ENCODE measurements at regions not wholly inside any gene's neighbourhood (a gene's known extent, or its start where the extent isn't known, plus 50 kb on each side); places are given as distances from the start of the nearest gene placed in this dataset.
"Not testable (repeated sequence)": the region's sequence is repeated elsewhere in the genome, so short reads cannot be mapped to it uniquely, and the experiment has no call there.

DNA sequence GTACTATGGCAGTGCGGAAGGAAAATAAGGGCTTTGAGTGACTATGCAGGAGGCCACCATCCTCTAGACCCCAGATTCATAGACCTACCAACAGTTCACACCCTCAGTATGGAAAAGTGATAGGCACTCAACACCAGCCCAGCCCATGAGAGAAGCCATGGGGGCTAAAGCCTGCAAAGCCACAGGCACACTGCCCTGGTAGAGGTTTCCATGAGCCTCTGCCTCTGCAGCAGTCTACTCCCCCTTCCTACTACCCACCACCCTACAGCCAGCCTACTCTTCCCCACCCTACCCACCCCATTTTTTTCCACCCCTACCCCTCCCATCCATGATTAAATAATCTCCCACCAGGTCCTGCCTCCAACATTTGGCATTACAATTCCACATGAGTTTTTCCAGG, 241.9 kb downstream of the CWH43 start:
- DNase-seq (ENCODE audit: low read depth): not testable (repeated sequence)

DNA sequence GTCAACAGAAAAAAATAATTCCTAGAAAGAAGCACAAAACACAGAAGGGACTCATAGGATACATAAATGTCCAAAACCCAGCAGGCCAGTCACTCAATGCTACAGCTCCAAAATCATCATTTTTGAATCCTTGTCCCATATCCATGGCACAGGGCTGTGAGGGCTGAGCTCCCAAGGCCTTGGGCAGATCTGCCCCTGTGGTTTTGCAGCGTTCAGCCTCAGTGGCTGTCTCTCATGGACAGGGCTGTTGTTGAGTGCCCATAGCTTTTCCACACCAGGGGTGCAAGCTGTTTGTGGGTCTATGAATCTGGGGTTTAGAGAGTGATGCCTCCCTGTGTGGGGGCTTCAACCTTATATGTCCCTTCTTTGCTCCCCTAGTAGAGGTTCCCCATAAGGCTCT, 243.2 kb downstream of the CWH43 start:
- DNase-seq (ENCODE audit: low read depth): not testable (repeated sequence)

DNA sequence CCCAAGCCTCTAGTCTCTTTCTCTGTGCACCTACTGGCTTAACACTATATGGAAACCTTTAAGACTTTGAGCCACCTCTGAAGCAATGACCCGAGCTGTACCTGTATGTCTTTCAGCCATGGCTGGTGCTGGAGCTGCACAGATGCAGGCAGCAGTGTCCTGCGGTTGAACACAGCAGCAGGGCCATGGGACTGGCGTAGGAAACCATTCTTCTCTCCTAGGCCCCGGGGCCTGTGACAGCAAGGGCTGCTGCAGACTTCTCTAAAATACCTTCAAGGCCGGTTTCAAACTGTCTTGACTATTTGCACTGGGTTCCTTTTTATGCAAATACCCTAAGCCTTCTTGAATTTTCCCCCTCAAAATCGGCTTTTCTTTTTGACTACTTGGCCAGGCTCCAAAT, 243.6 kb downstream of the CWH43 start:
- not testable (repeated sequence) for DNase-seq (ENCODE audit: low read depth)

DNA sequence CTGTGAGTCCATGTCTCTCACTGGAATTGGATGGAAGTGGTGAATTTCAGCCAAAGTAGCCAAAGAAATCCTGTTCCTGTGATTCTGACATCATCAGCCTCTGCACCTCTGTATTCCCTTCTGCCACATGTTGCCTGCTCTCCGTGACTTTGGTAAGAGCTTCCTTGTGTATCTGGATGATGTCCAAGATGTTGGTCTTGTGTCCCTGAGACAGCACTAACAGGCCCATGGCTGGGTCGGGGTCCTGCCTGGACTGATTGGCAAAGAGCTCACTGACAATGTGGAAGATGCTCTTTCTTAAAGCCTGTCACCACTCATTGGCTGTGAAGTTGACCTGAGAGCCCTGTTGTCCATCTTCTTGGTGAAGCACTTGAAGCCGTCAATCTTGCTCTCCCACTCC, 247.3 kb downstream of the CWH43 start:
- not testable (repeated sequence) for DNase-seq (ENCODE audit: low read depth)

DNA sequence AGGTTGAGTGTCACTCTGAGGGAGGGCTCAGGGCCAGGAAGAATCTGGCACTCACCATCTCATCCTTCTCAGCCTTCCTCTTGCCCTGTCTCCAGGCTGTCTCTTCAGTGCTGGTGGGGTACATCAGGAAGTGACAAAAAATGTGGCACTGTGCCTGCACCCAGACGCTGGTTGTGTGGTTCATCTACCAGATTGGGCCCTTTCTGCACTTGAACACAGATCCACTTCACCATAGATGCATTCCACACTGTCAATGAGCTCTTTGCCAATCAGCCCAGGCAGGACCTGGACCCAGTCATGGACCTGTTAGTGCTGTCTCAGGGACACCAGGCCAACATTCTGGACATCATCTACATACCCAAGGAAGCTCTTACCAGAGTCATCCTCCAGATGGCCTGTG, 247.7 kb downstream of the CWH43 start:
- not testable (repeated sequence) for DNase-seq (ENCODE audit: low read depth)

DNA sequence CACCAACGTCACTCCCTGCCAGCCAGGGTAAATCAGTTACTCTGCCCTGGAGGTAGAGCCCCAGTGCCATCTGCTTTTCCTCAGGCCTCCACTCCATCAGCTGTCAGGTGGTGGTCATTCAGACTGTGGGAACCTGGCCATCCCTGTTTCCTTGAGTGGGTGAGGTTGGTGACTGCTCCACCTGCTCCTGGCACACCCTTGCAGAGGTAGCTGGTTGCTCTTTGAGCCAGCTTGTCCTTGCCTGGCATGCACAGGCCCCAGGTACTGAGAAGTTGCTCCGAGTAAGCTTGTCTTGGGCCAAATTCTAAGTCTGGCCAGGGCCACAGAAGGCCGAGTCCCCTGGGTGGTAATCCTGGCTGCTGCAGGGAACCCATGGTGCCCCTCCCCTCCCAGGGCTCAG, 248.3 kb downstream of the CWH43 start:
- DNase-seq (ENCODE audit: low read depth): not testable (repeated sequence)

DNA sequence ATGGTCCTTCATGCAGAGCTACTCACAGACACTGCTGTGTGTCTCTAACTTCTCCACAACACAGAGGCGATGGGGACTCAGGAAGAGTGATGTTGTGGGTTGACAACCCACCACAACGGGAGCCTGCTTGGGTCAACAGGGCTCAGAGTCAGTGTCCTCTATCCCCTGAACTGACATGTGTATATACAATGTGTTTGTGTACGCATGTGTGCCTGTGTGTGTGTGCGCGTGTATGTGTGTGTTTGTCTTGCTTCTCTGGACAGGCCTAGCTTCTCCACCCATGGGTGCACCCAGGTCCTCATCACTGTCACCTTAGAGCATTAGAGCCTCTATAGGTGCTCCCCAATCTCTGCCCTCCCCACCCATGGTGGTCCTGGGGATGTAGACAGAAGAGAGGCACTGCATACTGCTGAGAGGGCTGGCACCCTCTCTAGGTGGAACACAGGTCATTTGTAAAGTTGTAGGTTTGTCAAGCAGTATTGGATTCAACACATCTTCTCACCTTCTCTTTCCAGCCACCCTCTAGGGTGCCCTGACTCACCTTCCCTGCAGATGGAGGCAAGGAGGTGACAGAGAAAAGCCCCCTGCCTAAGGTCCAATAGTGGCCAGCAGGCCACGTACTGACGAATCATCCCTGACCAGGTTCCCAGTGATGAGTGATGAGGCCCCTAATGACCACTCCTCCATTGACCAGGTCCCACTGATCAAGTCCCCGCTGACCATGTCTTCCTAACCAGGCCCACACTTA, 249.5 kb downstream of the CWH43 start:
- not testable (repeated sequence) for DNase-seq (ENCODE audit: low read depth)

DNA sequence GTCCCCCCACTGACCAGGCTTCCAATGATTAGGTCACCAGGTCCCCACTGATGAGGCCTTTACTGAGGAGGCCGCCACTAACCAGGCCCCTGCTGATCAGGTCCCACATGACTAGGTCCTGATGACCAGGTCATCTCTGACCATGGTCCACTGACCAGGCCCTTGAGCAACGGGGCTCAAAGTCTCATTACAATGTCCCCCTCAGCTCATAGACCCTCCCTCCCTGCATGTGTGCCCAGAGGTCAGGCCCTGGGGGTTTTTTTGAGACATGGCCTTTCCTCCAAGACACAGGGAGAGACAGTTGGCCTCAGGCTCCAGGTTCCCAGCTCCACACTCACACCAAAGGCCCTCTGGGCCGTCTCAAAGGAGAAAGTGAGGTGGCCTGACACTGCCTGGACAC, 250.4 kb downstream of the CWH43 start:
- DNase-seq (ENCODE audit: low read depth): not testable (repeated sequence)

DNA sequence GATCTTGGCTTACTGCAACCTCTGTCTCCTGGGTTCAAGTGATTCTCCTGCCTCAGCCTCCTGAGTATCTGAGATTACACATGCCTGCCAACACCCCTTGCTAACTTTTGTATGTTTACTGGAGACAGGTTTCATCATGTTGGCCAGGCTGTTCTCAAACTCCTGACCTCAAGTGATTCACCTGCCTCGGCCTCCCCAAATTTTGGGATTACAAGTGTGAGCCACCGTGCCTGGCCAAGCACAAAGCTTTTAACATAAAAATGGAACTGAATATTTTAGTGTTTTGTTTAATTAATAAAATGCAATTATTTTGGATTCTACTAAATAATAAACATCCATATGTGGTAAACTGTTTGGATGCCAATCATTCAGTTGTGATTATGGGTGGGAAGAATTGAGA, 255.2 kb downstream of the CWH43 start:
- not testable (repeated sequence) for DNase-seq (ENCODE audit: low read depth)

DNA sequence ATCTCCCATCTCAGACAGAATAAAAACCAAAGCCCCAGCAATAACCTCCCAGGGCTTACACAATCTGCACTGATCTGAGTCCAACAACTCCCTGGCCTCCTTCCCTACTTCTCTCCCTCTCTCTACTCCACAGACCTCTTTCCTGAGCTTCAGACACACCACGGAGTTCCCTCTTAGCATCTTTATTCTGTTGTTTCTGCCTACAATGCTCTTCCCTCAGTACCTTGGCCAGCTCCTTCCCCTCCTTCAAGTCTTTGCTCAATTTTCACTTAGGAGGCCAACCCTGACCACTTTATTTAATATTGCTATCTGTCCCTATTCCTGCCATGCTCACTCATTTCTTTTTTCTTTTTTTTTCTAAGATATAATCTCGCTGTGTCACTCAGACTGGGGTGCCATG, 276.7 kb downstream of the CWH43 start:
- not testable (repeated sequence) for DNase-seq (ENCODE audit: low read depth)

DNA sequence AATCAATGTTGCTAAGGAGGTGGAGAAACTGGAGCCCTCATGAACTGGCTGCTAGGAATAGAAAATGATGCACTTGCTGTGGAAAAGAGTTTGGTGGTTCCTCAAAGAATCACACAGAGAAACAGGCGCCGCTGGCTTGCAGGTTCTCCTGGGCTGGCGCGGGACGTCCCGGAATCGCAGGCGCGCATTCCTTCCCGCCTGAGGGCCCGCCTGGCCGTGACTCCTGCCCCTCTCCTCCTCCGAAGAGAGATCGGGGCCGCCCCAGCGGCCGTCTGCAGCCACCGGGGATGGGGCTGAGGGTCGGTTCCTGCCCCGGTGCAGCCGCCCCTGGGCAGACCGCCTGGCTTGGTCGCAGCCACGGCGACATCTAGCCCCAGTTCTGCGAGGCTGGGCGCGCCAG, 284.4 kb downstream of the CWH43 start:
- DNase-seq (ENCODE audit: low read depth): not testable (repeated sequence)

DNA sequence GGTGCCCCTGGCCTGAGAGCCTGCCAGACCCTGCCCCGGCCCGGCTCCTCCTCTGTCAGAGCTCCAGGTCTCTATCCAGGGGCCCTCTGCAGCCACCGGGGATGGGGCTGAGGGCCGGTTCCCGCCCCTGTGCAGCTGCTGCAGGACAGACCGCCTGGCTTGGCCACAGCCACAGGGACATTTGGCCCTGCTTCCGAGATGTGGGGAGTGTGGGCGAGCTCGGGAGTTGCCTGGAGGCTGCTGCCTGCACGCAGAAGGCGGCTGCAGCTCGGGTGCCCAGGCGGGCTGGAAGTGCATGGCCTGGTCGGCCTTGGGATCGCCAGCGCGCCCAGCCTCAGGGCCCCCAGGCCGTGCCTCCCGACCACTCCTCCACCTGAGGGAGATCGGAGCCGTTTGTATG, 284.8 kb downstream of the CWH43 start:
- not testable (repeated sequence) for DNase-seq (ENCODE audit: low read depth)

DNA sequence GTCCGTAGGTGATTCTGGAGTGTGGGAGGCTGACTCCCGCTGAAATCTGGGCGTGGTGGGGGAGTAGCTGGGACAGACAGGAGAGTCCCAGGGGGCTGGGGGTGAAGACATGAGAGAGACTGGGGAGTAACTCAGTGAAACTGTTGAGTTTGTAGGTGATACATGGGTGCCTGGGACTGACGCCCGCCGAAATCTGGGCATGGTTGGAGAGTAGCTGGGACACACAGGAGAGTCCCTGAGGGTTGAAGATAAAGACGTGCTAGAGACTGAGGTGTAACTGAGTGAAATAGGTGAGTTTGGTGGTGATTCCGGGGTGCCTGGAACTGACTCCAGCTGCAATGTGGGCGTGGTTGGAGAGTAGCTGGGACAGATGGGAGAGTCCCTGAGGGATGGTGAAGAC, 299.8 kb downstream of the CWH43 start:
- DNase-seq (ENCODE audit: low read depth): not testable (repeated sequence)

DNA sequence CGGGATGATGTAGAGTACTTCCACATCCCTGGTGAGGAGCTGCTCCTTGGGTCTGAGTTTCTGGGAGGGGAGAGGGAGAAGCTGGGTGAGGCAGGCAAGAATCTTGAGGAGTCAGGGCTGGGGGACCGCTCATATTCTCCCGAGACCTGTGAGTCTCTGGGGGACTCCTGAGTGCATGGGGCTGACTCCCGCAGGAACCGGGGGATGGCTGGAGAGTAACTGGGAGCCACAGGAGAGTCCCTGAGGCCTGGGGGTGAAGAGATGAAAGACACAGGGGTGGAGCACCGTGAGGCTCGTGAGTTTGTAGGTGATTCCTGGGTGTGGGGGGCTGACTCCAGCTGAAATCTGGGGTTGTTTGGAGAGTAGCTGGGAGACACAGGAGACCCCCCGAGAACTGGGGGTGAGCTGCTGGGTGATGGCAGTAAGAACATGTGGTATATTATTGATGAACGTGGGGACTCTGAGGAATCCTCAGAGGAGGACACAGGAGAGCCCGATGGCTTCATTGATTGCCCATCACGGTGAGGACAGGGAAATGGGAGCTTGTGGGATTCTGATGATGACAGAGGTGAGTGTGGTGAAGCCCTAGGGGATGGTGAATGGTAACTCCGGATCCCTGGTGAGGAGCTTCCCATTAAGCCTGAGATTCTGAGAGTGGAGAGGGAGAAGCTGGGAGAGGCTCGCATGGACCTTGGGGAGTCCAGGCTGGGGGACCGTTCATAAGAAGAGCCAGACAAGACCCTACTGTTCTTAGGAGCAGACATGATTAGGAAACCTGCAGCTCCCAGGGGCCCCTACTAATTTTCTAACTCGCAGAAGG, 301.1 kb downstream of the CWH43 start:
- not testable (repeated sequence) for DNase-seq (ENCODE audit: low read depth)

DNA sequence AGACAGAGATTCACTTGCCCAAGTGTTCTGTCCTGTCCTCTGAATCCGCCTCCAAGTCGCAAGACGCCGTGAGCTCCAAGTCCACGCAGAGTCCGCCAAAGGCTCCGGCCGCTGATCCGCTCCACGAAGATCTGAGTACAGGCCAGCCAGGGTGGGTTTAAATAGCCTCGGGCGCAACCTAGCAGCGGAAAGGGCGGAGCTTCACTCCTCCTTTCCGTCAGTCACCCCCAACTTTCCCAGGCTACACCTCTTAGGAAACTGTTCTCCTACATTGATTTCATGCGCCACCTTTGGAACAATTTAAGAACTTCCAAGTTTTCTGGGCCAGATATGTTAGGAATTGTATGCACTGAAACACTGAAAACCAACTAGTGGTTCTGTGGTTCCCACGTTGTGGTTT, 301.8 kb downstream of the CWH43 start:
- DNase-seq (ENCODE audit: low read depth): not testable (repeated sequence)

DNA sequence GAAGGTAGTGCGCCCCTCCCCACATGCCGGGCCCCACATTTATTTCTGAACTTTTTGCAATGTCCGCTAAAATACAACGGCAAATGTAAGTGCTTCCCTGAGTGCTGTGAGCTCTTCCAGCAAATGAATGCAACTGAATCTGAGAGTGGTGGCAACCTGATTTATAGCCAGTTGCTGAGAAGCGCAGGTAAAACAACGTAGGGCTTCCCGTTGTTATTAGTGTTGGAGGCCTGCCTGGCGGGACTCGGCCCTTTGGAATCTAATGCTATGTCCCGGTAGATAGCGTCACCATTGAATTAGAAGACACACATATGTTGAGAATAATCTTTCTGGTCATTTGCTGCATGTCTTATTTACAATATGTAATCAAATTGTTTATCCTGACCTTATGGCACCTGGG, 302.7 kb downstream of the CWH43 start:
- not testable (repeated sequence) for DNase-seq (ENCODE audit: low read depth)

DNA sequence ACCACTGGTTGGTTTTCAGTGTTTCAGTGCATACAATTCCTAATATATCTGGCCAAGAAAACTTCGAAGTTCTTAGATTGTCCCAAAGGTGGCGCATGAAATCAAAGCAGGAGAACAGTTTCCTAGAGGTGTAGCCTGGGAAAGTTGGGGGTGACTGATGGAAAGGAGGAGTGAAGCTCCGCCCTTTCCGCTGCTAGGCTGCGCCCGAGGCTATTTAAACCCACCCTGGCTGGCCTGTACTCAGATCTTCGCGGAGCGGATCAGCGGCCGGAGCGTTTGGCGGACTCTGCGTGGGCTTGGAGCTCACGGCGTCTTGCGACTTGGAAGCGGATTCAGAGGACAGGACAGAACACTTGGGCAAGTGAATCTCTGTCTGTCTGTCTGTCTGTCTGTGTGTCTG, 328.7 kb downstream of the CWH43 start:
- not testable (repeated sequence) for DNase-seq (ENCODE audit: low read depth)

DNA sequence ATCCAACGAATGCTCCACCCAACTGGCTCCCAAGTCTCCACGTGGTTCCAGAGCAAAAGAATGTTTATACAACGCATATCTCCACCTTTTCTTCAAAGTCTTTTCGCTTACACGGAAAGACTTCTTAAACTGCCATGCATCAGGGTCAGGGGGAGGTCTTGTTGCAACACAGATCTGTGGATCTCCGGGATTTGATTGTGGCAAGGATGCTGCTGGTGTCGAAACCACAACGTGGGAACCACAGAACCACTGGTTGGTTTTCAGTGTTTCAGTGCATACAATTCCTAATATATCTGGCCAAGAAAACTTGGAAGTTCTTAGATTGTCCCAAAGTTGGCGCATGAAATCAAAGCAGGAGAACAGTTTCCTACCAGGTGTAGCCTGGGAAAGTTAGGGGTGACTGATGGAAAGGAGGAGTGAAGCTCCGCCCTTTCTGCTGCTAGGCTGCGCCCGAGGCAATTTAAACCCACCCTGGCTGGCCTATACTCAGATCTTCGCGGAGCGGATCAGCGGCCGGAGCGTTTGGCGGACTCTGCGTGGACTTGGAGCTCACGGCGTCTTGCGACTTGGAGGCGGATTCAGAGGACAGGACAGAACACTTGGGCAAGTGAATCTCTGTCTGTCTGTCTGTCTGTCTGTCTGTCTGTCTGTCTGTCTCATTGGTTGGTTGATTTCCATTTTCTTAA, 334.8 kb downstream of the CWH43 start:
- DNase-seq (ENCODE audit: low read depth): not testable (repeated sequence)

DNA sequence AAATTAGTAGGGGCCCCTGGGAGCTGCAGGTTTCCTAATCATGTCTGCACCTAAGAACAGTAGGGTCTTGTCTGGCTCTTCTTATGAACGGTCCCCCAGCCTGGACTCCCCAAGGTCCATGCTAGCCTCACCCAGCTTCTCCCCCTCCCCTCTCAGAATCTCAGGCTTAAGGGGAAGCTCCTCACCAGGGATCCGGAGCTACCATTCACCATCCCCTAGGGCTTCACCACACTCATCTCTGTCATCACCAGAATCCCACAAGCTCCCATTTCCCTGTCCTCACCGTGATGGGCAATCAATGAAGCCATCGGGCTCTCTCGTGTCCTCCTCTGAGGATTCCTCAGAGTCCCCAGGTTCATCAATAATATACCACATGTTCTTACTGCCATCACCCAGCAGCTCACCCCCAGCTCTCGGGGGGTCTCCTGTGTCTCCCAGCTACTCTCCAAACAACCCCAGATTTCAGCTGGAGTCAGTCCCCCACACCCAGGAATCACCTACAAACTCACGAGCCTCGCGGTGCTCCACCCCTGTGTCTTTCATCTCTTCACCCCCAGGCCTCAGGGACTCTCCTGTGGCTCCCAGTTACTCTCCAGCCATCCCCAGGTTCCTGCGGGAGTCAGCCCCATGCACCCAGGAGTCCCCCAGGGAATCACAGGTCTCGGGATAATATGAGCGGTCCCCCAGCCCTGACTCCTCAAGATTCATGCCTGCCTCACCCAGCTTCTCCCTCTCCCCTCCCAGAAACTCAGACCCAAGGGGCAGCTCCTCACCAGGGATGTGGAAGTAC, 335.6 kb downstream of the CWH43 start:
- not testable (repeated sequence) for DNase-seq (ENCODE audit: low read depth)

DNA sequence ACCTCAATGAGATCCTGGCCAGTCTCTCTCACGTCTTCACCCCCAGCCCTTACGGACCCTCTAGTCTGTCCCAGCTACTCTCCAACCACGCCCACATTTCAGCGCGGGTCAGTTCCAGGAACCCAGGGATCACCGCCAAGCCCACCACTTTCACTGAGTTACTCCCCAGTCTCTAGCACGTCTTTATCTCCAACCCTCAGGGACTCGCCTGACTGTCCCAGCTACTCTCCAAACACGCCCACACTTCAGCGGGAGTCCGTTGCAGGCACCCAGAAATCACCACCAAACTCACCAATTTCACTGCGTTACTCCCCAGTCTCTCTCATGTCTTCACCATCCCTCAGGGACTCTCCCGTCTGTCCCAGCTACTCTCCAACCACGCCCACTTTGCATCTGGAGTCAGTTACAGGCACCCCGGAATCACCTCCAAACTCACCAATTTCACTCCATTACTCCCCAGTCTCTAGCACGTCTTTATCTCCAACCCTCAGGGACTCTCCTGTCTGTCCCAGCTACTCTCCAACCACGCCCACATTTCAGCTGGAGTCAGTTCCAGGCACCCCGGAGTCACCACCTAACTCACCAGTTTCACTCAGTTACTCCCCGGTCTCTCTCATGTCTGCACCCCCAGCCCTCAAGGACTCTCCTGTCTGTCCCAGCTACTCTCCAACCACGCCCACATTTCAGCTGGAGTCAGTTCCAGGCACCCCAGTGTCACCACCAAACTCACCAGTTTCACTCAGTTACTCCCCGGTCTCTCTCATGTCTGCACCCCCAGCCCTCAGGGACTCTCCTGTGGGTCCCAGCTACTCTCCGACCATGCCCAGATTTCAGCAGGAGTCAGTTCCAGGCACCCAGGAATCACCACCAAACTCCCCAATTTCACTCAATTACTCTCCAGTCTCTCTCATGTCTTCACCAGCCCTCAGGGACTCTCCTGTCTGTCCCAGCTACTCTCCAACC, 336.8 kb downstream of the CWH43 start:
- DNase-seq (ENCODE audit: low read depth): not testable (repeated sequence)
